Natural killer cell (primary cell): ENCODE measurements at regions not wholly inside any gene's neighbourhood (a gene's known extent, or its start where the extent isn't known, plus 50 kb on each side); places are given as distances from the start of the nearest gene placed in this dataset.
"Not testable (repeated sequence)": the region's sequence is repeated elsewhere in the genome, so short reads cannot be mapped to it uniquely, and the experiment has no call there.

Experiments
- ATAC-seq, 3 donors: fragments of 150-1000 bp in 2 of 3; fragments of 200-7000 bp in 1 of 3; cut with Tn5 transposase; 1 replicate in 1 of 3; 2 replicates in 2 of 3; pipeline ENCODE4 v1.10.0; 2021; ENCODE audit warnings: mild to moderate bottlenecking in 2 of 3, moderate library complexity in 2 of 3
- DNase-seq, 2 donors: peaks; one replicate each; pipeline versions ENCODE4 v3.0.0 to v3.0.0-alpha.2; 2013 to 2021; ENCODE audit warnings: mixed read lengths in 1 of 2
- H3K27ac ChIP-seq: one replicate; pipeline ENCODE4 v1.5.1; 2013; ENCODE audit warnings: mild to moderate bottlenecking, low read length
- H3K27me3 ChIP-seq: one replicate; pipeline ENCODE4 v1.6.1; 2013; ENCODE audit warnings: low read length; ENCODE audit not compliant: control insufficient read depth, insufficient read depth
- H3K36me3 ChIP-seq: one replicate; pipeline ENCODE4 v1.6.1; 2013; ENCODE audit warnings: low read length; ENCODE audit not compliant: control insufficient read depth, insufficient read depth
- H3K4me1 ChIP-seq: one replicate; pipeline ENCODE4 v1.6.1; 2013; ENCODE audit warnings: low read length; ENCODE audit not compliant: control insufficient read depth, insufficient read depth
- H3K4me3 ChIP-seq: one replicate; pipeline ENCODE4 v1.5.1; 2013; ENCODE audit warnings: low read length
- H3K9me3 ChIP-seq: one replicate; pipeline ENCODE4 v1.6.1; 2013; ENCODE audit warnings: low read length; ENCODE audit not compliant: control insufficient read depth, insufficient read depth
- H3K27ac Mint-ChIP-seq, 2 donors: one replicate each; pipeline ENCODE4 v1.8.0; 2022; ENCODE audit warnings: mild to moderate bottlenecking in 2 of 2, mixed read lengths in 2 of 2, moderate library complexity in 1 of 2
- H3K27me3 Mint-ChIP-seq, 2 donors: one replicate each; pipeline ENCODE4 v1.8.0; 2022; ENCODE audit warnings: low read depth in 2 of 2, mixed read lengths in 2 of 2
- H3K36me3 Mint-ChIP-seq: one replicate; pipeline ENCODE4 v1.8.0; 2022; ENCODE audit warnings: mixed read lengths
- H3K4me1 Mint-ChIP-seq, 2 donors: one replicate each; pipeline ENCODE4 v1.8.0; 2022; ENCODE audit warnings: mixed read lengths in 2 of 2
- H3K4me3 Mint-ChIP-seq: one replicate; pipeline ENCODE4 v1.8.0; 2022; ENCODE audit warnings: mild to moderate bottlenecking, moderate library complexity, mixed read lengths
- H3K9me3 Mint-ChIP-seq, 2 donors: one replicate each; pipeline ENCODE4 v1.8.0; 2022; ENCODE audit warnings: mixed read lengths in 2 of 2
- CTCF ChIP-seq: fragments of 200-600 bp; IDR thresholded peaks from one replicate; pipeline ENCODE4 v1.8.0; 2022; ENCODE audit warnings: antibody characterized with exemption
- WGBS: methylation state at CpG from one replicate; pipeline ENCODE4 v1.1.7; 2013; ENCODE audit warnings: missing lambda C conversion rate; ENCODE audit not compliant: insufficient coverage; 5-methylcytosine and 5-hydroxymethylcytosine counted together
- intact Hi-C: fragments of 100-400 bp; cut with micrococcal nuclease; formaldehyde crosslinking; loops from one replicate; pipeline ENCODE4 v1.14.2; 2022

GRCh38 chr22:34639911-34640310, 426.0 kb upstream of the ISX start:
- intact Hi-C loops: no loop called here
- H3K9me3 ChIP-seq: no peaks in the 10 kb centered on the region
- H3K27ac ChIP-seq: no peak overlapping the region
- DNase-seq (no peak), ATAC-seq (no peak)
- no peaks in the 10 kb centered on the region for H3K9me3 Mint-ChIP-seq
- H3K4me3 Mint-ChIP-seq: no peak overlapping the region
- no peaks in the 10 kb centered on the region for H3K4me1 Mint-ChIP-seq
- no peaks in the 10 kb centered on the region for H3K27me3 Mint-ChIP-seq
- no peak for TF ChIP-seq CTCF
- no peaks in the 10 kb centered on the region for H3K36me3 ChIP-seq
- no peak overlapping the region for H3K27ac Mint-ChIP-seq
- WGBS: 86% methylated on average over 5 of the region's 5 CpGs
- no peaks in the 10 kb centered on the region for H3K4me1 ChIP-seq
- peaks cover 2% of the 10 kb centered on the region for H3K27me3 ChIP-seq
- no peak overlapping the region for H3K4me3 ChIP-seq
- H3K36me3 Mint-ChIP-seq: no peaks in the 10 kb centered on the region

GRCh38 chr22:34645375-34645774, 420.6 kb upstream of the ISX start:
- no peaks in the 10 kb centered on the region for H3K9me3 Mint-ChIP-seq
- TF ChIP-seq CTCF: no peak
- H3K27ac ChIP-seq: no peak overlapping the region
- H3K4me1 Mint-ChIP-seq: no peaks in the 10 kb centered on the region
- H3K4me3 ChIP-seq: no peak overlapping the region
- no peaks in the 10 kb centered on the region for H3K4me1 ChIP-seq
- no peaks in the 10 kb centered on the region for H3K27me3 ChIP-seq
- no peaks in the 10 kb centered on the region for H3K36me3 ChIP-seq
- DNase-seq: no peak
- H3K27me3 Mint-ChIP-seq: no peaks in the 10 kb centered on the region
- H3K4me3 Mint-ChIP-seq: no peak overlapping the region
- H3K36me3 Mint-ChIP-seq: no peaks in the 10 kb centered on the region
- WGBS: 69% methylated on average over 6 of the region's 6 CpGs
- no peak for ATAC-seq
- H3K27ac Mint-ChIP-seq: no peak overlapping the region
- intact Hi-C loops: no loop called here
- no peaks in the 10 kb centered on the region for H3K9me3 ChIP-seq

GRCh38 chr22:34669001-34669400, 397.0 kb upstream of the ISX start:
- H3K4me3 Mint-ChIP-seq: no peak overlapping the region

GRCh38 chr22:34683031-34683430, 382.9 kb upstream of the ISX start:
- H3K9me3 Mint-ChIP-seq, H3K36me3 ChIP-seq, H3K4me1 Mint-ChIP-seq, DNase-seq, H3K9me3 ChIP-seq, ATAC-seq, H3K27me3 ChIP-seq, H3K27ac ChIP-seq, H3K4me1 ChIP-seq, H3K4me3 ChIP-seq, intact Hi-C loops, H3K36me3 Mint-ChIP-seq, H3K27ac Mint-ChIP-seq, H3K27me3 Mint-ChIP-seq, H3K4me3 Mint-ChIP-seq: not testable (repeated sequence)
- WGBS: 93% methylated on average over 16 of the region's 17 CpGs

More at GRCh38 chr22:34669001-34669400, 397.0 kb upstream of the ISX start:
- Histone ChIP-seq H3K27me3 (no peaks in the 10 kb centered on the region), H3K4me1 (no peaks in the 10 kb centered on the region), H3K9me3 (no peaks in the 10 kb centered on the region), H3K36me3 (no peaks in the 10 kb centered on the region), H3K27ac (no peak overlapping the region), H3K4me3 (no peak overlapping the region)
- ATAC-seq (no peak), DNase-seq (no peak)
- no peaks in the 10 kb centered on the region for H3K4me1 Mint-ChIP-seq
- no peaks in the 10 kb centered on the region for H3K36me3 Mint-ChIP-seq
- intact Hi-C loops: no loop called here
- H3K9me3 Mint-ChIP-seq: peaks cover 2 to 10% of the 10 kb centered on the region in 2 donors
- H3K27me3 Mint-ChIP-seq: peaks cover 0 to 4% of the 10 kb centered on the region in 2 donors
- TF ChIP-seq CTCF: no peak
- no peak overlapping the region for H3K27ac Mint-ChIP-seq
- 100% methylated on average over 1 of the region's 1 CpG for WGBS

GRCh38 chr22:34684278-34684677, 381.7 kb upstream of the ISX start:
- DNase-seq, intact Hi-C loops, H3K4me1 Mint-ChIP-seq, H3K9me3 ChIP-seq, H3K4me3 ChIP-seq, H3K27ac ChIP-seq, ATAC-seq, H3K36me3 ChIP-seq, H3K4me3 Mint-ChIP-seq, H3K4me1 ChIP-seq, H3K9me3 Mint-ChIP-seq, H3K36me3 Mint-ChIP-seq, H3K27ac Mint-ChIP-seq, H3K27me3 ChIP-seq, H3K27me3 Mint-ChIP-seq: not testable (repeated sequence)
- 92% methylated on average over 19 of the region's 30 CpGs for WGBS
